ENCODE measurements at regions not wholly inside any gene's neighbourhood (a gene's known extent, or its start where the extent isn't known, plus 50 kb on each side); places are given as distances from the start of the nearest gene placed in this dataset.

DNA sequence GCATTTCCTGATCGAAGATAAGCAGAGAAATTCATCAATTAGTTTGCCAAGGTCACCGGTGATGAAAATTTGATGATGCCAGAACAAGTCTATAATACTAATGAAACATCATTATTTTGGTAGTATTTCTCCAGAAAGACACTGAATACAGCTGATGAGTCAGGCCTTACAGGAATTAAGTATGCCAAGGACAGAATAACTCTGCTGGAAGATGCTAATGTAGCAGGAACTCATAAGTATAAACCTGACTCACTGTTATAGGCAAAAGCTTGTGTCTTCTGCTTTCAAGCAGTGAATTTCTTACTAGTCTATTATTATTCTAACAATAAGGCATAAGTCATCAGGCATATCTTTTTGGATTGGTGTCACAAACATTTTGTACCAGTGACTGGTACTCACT lies 1825.1 kb upstream of the IGFBP7 start:
- DNase-seq (ENCODE audit: low read depth): no peak

DNA sequence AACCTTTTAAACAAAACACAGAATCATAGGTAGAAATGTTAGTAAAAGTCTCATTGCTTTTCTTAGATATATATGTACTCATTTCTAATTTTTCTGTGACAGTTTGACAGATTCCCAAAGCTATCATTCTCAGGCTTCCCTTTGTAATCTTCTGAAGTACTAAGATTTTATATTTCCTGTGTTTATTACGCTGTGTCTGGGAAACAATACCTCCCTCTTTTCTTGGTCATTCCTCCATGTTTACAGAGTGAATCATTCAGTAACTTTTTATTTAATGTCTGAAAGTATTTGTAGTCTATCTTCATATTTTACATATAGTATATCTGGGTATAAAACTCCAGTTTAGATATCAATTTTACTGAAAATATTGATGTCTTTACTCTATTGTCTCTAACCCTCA lies 1826.3 kb upstream of the IGFBP7 start:
- DNase-seq (ENCODE audit: low read depth): no peak

DNA sequence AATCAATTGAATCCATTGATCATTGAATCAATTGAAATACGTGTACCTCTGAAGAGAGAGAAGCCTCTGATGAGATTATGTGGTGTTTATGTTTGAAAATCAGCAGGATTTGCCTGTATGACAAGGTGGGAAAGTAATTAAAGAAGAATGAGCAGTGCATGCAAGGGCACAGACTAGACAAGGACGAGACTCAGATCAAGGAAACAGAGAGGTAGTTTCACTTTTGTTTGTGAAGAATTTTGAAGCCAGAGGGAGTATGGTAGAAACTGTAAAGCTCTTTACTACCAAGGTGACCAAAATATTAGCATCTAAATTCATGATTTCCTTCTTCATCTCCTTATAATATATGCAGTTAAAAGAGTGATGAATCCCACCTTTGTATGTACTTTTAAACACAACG lies 1830.0 kb upstream of the IGFBP7 start:
- no peak for DNase-seq (ENCODE audit: low read depth)

DNA sequence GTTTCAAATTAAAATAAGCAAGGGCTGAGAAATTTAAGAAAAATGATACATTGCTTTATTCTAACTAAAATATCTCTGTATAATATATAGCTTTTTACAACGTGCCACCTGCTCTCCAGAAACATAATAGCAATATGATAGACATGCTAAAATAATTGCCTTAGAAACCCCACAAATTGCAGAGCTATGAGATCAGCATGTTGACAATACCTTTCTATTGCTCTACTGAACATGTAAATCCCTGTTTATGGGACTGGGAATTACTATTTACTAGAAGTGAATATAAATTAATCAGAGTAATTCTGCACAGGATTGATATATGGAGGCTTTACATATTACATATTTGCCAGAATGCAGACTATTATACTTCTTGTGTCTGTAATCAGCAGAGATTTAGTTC lies 1831.1 kb upstream of the IGFBP7 start:
- DNase-seq (ENCODE audit: low read depth): no peak

- no peak for DNase-seq (ENCODE audit: low read depth)
Observed at GRCh38 chr4:58953575-58953974, 1843.4 kb upstream of the IGFBP7 start.

DNA sequence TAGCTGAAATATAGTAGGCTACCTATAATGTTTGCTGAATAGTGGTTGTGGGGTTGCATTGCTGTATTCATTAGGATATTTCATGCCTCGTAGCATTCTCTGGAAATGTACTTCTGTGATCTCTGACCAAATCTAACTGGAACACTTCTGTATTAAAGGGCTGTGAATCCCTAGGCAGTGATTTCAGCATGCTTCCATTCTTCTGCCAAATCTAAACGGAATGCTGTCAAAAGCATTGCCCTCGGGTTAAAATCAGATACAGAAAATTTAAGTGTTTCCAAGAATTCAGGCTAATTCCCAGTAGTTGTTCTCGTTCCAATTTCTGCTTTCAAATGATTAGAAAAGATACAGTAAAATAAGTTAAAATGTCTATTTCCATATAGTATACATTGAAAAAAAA lies 1847.5 kb upstream of the IGFBP7 start:
- no peak for DNase-seq (ENCODE audit: low read depth)

DNA sequence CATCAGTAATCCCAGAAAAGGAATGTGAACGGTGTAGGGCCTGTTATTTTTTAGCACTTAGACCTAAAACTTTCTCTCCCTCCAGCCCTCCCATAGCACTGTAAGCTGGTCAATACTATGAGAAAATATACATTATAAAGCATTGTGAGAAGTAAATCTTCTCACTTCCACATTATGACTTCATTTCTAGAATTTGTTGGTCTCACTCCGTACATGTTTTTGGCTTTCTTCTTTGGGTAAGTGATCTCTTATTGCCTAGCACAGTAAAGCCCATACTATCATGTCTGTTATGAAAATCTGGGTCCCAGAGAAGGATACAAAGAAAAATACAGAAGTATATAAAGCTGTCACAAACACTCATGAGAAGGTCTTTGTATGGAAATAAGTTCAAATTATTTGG lies 1851.1 kb upstream of the IGFBP7 start:
- DNase-seq (ENCODE audit: low read depth): no peak

DNA sequence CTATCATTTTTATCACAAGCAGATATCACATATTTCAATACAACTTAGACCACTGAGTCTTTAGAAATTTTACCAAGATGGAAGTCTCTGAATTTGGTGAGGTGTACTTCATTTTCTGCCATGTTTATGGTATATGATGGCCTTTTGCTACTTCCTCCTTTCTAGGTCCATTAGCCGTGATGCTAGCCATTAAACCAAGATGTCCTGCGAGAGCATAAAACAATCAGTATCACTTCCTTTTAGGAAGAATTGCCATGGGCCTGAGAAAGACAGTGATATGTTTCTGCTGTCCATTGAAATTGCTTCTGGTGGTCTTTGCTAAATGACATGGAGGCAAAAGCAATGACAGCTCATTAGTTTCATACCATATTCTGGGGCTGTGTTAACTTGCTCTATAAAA lies 1851.7 kb upstream of the IGFBP7 start:
- DNase-seq (ENCODE audit: low read depth): no peak

DNA sequence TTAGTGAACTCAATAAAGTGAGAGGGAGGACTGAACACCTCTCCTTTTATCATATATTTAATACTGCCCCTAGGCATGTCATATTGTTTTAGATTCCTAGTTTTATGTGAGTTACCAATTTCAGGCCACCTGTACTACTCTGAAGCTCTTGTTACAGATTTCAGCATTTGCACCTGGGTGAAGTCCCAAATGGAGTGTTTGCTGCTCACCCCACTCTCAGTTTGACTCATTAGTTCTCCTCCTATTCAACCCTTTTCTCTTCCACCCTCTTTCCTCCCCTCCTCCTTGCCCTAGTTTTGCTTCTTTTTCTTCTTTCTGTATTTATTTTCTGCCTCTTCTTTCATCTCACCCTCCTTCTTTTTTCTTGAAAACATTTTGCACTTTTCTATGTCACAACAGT lies 1852.2 kb upstream of the IGFBP7 start:
- no peak for DNase-seq (ENCODE audit: low read depth)

DNA sequence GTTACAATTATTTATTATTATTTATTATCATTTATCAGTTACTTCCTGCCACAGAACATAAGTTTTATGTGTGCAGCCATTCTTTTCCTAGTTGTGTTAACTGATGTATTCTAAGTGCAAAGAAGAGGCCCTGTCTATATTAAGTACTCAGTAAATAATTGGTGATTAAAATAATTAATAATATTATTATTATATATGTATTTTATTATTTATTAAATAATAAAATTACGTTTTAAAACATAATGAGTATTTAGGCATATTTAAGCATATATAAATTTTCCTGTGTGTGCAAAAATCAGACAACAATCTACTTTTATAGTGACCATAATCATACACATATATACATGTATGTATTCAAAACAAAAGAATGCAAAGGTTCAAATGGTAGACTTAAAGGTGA lies 1871.6 kb upstream of the IGFBP7 start:
- no peak for DNase-seq (ENCODE audit: low read depth)

DNA sequence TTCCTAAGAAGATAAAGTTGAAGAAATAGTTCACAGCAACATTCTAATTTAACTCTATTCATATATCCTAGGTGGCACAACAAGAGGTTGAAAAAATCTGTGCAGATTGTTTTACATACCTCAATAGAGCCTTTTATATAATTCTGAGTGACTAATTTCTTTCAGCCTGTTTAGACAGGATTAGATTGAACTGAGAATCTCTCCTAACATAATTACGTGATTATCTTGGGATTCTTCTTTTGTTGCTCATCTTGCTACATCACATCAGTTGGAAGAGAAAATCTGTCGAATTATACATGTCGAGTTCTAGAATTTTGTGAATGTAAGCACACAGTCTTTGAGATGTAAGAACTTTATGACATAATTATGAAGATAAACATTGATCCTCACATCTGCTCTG lies 1873.7 kb upstream of the IGFBP7 start:
- no peak for DNase-seq (ENCODE audit: low read depth)

GRCh38 chr4:59002148-59002547 lies 1892.0 kb upstream of the IGFBP7 start:
- no peak for DNase-seq (ENCODE audit: low read depth)

DNA sequence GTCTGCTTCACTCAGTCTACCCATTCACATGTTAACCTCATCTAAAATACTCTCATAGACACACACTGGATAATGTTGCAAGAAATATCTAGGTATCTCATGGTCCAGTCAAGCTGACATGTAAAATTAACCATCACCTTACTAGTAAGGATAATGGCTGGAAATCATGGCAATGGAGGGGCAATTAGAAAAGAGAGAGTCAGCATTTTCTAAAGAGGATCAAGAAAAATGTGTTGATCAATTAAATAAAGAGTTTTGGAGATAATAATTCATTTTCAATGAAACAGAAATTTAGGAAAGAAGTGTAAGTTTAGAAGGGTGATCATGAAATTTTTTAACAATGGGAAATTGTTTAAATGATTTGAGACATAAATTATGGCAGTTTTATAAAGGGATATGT lies 1914.1 kb upstream of the IGFBP7 start:
- no peak for DNase-seq (ENCODE audit: low read depth)

DNA sequence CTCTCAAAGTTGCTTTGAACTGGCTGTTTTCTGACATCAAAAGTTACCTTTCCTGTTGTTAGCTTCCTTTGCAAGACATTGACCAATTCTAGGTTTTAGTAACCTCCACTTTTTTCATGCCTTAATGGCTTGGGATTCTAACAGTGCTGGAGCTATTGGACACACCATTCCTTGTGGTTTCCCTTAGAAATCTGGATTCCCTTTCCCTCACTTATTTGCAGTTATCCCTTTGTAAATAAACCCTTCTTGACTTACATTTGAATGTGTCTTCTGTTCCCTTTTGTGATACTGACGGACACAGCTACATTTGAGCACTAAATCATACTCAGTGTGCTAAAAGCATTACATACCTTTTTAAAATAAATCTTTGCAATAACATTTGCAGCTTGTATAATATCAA lies 1927.6 kb upstream of the IGFBP7 start:
- DNase-seq (ENCODE audit: low read depth): no peak

- no peak for DNase-seq (ENCODE audit: low read depth)
Observed at GRCh38 chr4:59039046-59039445, 1928.9 kb upstream of the IGFBP7 start.

- DNase-seq (ENCODE audit: low read depth): no peak
Observed at GRCh38 chr4:59044286-59044900, 1934.2 kb upstream of the IGFBP7 start.

- no peak for DNase-seq (ENCODE audit: low read depth)
Observed at GRCh38 chr4:59054086-59054485, 1943.9 kb upstream of the IGFBP7 start.

DNA sequence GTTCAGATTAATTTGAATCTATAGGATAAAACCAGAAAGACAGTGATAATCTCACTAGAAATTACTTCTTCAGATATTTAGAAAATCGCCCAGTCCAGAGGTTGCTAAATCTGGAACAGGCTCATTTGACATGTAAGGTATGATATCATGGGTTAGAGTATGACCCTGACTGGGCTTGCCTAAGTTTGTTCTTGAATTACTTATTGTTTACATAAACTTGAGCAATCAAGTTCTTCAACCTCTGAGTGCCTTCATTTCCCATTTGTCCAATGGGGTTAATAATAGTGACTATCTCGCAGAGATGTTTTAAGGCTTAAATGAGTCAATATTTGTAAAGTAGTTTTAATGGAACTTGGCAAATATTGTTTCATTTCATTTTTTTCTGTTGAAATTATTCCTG lies 1947.6 kb upstream of the IGFBP7 start:
- DNase-seq (ENCODE audit: low read depth): no peak

GRCh38 chr4:59058543-59058942 lies 1948.4 kb upstream of the IGFBP7 start:
- DNase-seq (ENCODE audit: low read depth): no peak

DNA sequence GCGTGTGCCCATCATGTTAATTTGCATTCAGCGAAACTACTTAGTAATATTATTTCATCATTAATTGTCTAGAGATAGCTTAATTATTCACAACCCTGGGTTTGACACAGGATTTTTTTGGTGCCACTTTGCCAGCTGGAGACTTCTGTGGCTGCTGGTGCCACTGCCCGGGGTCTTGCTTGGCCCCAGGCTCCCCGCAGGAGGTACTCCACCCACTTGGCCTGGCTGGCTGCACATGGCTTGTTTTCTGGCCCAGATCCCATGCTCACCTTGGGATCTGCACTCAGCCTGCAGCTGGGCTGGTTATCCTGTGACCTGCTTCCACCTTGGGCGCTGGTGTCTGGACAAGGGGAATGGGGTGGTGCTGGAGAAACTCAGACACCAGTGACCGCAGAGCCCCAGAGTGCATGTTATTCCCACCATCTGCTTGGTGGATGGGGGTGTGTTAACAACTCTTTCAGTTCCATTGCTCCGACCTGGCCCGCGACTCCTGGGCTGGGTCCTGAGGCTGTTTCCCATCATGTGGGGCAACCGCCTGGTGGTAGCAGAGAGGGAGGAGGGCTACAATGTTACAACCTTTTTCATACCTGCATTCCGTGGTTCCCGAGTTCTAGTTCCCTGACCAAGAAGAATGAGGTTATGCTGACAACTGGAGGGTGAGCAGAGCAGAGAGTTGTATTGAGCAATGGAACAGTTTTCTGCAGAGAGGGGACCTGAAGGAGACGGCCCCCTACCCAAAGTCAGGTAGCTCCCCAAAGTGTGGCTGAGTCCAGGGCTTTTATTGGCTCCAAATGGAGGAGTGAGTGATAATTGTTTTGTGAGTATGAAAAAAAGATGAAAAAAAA lies 1950.0 kb upstream of the IGFBP7 start:
- no peak for DNase-seq (ENCODE audit: low read depth)

- no peak for DNase-seq (ENCODE audit: low read depth)
Observed at GRCh38 chr4:59060895-59061294, 1950.7 kb upstream of the IGFBP7 start.

GRCh38 chr4:59063015-59063720 lies 1953.0 kb upstream of the IGFBP7 start:
- no peak for DNase-seq (ENCODE audit: low read depth)

- no peak for DNase-seq (ENCODE audit: low read depth)
Observed at GRCh38 chr4:59068722-59069418, 1958.7 kb upstream of the IGFBP7 start.
